Keratinocyte (primary cell): ENCODE measurements at regions not wholly inside any gene's neighbourhood (a gene's known extent, or its start where the extent isn't known, plus 50 kb on each side); places are given as distances from the start of the nearest gene placed in this dataset.

Experiments used
- DNase-seq: peaks from one replicate; pipeline ENCODE4 v3.0.0-alpha.2; 2011; ENCODE audit warnings: low read depth, missing footprints, low spot score
- FAIRE-seq: peaks from 2 replicates; lab custom pipeline; 2011; peaks lifted over from hg19 to GRCh38; lab: Jason Lieb, UNC
- H2AFZ ChIP-seq: 2 replicates; pipeline ENCODE4 v1.6.0; 2012; ENCODE audit warnings: low read length, control low read depth, inconsistent platforms; ENCODE audit not compliant: control insufficient read depth
- H3K27ac ChIP-seq: 2 replicates; pipeline ENCODE4 v1.5.1; 2011; ENCODE audit warnings: low read length; ENCODE audit not compliant: control insufficient read depth, insufficient read depth
- H3K27me3 ChIP-seq: 3 replicates; pipeline ENCODE4 v1.6.0; 2011; ENCODE audit warnings: low read length; ENCODE audit not compliant: control insufficient read depth, insufficient read depth; ENCODE audit errors: extremely low read depth
- H3K36me3 ChIP-seq, 2 experiments: 2 replicates in 1 of 2; 3 replicates in 1 of 2; pipeline ENCODE4 v1.5.1; 2011; ENCODE audit warnings: low read length in 2 of 2, mild to moderate bottlenecking in 1 of 2; ENCODE audit not compliant: control insufficient read depth in 2 of 2, insufficient read depth in 2 of 2; ENCODE audit errors: extremely low read depth in 1 of 2
- H3K4me1 ChIP-seq: 3 replicates; pipeline ENCODE4 v1.5.1; 2011; ENCODE audit warnings: low read length; ENCODE audit not compliant: control insufficient read depth, insufficient read depth; ENCODE audit errors: extremely low read depth
- H3K4me2 ChIP-seq: 3 replicates; pipeline ENCODE4 v1.6.0; 2011; ENCODE audit warnings: low read depth, low read length; ENCODE audit not compliant: control insufficient read depth, insufficient read depth; ENCODE audit errors: extremely low read depth
- H3K4me3 ChIP-seq, 3 experiments: fragments of 200-600 bp in 1 of 3; sonication (generic) in 1 of 3; 2 replicates in 2 of 3; 3 replicates in 1 of 3; pipeline ENCODE4 v1.5.1; 2011 to 2016; ENCODE audit warnings: low read length in 3 of 3, mild to moderate bottlenecking in 3 of 3, control low read depth in 2 of 3, inconsistent platforms in 1 of 3, low read depth in 1 of 3, mixed read lengths in 1 of 3, mixed run types in 1 of 3, moderate library complexity in 1 of 3; ENCODE audit not compliant: control insufficient read depth in 2 of 3, insufficient read depth in 2 of 3; ENCODE audit errors: extremely low read depth in 1 of 3
- H3K79me2 ChIP-seq: 2 replicates; pipeline ENCODE4 v1.6.0; 2012; ENCODE audit warnings: low read length; ENCODE audit not compliant: control insufficient read depth, insufficient read depth
- H3K9ac ChIP-seq: 3 replicates; pipeline ENCODE4 v1.6.0; 2011; ENCODE audit warnings: low read length; ENCODE audit not compliant: control insufficient read depth, insufficient read depth; ENCODE audit errors: extremely low read depth
- H3K9me1 ChIP-seq: 3 replicates; pipeline ENCODE4 v1.6.0; 2011; ENCODE audit warnings: low read length; ENCODE audit not compliant: control insufficient read depth, insufficient read depth; ENCODE audit errors: extremely low read depth
- H3K9me3 ChIP-seq: 2 replicates; pipeline ENCODE4 v1.5.1; 2012; ENCODE audit warnings: low read depth, low read length; ENCODE audit not compliant: control insufficient read depth
- H4K20me1 ChIP-seq: 3 replicates; pipeline ENCODE4 v1.6.0; 2011; ENCODE audit warnings: low read length; ENCODE audit not compliant: control insufficient read depth, insufficient read depth; ENCODE audit errors: extremely low read depth
- EZH2 ChIP-seq: IDR thresholded peaks from one replicate; pipeline ENCODE4 v1.6.1; 2012; ENCODE audit warnings: inconsistent platforms, mild to moderate bottlenecking, low read length, moderate library complexity
- dilution Hi-C: fragments of 300-500 bp; cut with MboI; formaldehyde crosslinking; loops from one replicate; pipeline ENCODE4 v1.7.0; 2020; ENCODE audit warnings: low sequenced_read_pairs; ENCODE audit not compliant: extremely low pct_ligation_motif_present
- TF ChIP-seq, protein P1 (sequence below), 3 experiments: IDR thresholded peaks in 1 of 3; conservative IDR thresholded peaks in 1 of 3; optimal IDR thresholded peaks in 1 of 3; 2 replicates in 2 of 3; 3 replicates in 1 of 3; pipeline versions ENCODE3 to v1.5.1; 2011; ENCODE audit warnings: low read length in 3 of 3, mild to moderate bottlenecking in 3 of 3, moderate library complexity in 2 of 3, control low read depth in 1 of 3, inconsistent platforms in 1 of 3; ENCODE audit not compliant: insufficient read depth in 2 of 3; ENCODE audit errors: extremely low read depth in 1 of 3

DNA sequence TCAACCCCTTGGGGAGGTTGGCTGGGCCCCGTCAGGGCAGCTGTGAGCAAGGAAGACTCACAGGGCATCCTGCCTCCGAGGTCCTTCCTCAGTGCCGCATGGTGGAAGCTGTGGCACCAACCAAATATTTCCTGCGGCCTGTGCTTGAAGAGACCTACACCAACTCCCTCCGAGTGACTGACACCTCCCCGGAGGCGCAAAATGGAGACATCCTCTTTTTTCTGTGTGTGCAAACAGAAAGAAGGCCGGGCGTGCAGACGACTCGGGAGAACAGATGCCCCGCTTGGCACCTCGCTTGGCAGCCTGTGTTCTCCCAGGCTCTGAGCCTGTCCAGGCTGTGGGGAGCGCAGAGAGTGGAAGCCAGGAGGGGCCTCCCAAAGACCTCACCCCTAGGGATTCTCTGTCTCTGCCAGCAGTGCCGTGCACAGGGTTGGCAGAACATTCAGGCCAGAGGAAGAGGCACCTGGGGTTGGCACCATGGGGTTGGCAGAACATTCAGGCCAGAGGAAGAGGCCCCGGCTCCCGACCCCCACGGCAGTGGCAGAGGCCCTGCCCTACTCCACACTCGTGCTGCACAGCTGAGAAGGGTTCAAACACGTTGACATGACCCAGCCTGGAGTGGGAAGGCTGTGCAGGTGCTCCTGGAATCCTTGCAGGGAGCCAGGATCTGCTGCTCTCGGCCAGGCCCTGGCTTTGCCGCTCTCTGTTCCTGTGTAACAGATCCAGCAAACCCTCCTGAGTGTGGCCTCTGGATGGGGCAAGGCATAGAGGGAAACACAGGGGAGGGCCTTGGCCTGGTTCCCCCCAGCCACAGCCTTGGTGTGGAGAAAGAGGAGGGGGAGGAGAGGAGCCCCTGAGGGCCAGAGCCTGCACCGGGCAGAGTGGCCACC lies 805.5 kb downstream of the BRD1 start:
- no peak for FAIRE-seq

GRCh38 chr22:49021131-49021925 lies 806.3 kb downstream of the BRD1 start:
- no peaks in the 10 kb centered on the region for H3K4me1 ChIP-seq
- H3K9me3 ChIP-seq = peaks cover 1% of the 10 kb centered on the region
- DNase-seq (no peak), FAIRE-seq (no peak)
- no peaks in the 10 kb centered on the region for H3K27me3 ChIP-seq
- no peaks in the 10 kb centered on the region for H3K9me1 ChIP-seq
- H4K20me1 ChIP-seq = no peaks in the 10 kb centered on the region
- no peaks in the 10 kb centered on the region for H3K36me3 ChIP-seq
- no peak overlapping the region for H3K4me3 ChIP-seq
- dilution Hi-C loops = no loop called here
- TF ChIP-seq, protein P1, sequence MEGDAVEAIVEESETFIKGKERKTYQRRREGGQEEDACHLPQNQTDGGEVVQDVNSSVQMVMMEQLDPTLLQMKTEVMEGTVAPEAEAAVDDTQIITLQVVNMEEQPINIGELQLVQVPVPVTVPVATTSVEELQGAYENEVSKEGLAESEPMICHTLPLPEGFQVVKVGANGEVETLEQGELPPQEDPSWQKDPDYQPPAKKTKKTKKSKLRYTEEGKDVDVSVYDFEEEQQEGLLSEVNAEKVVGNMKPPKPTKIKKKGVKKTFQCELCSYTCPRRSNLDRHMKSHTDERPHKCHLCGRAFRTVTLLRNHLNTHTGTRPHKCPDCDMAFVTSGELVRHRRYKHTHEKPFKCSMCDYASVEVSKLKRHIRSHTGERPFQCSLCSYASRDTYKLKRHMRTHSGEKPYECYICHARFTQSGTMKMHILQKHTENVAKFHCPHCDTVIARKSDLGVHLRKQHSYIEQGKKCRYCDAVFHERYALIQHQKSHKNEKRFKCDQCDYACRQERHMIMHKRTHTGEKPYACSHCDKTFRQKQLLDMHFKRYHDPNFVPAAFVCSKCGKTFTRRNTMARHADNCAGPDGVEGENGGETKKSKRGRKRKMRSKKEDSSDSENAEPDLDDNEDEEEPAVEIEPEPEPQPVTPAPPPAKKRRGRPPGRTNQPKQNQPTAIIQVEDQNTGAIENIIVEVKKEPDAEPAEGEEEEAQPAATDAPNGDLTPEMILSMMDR (optimal IDR thresholded peaks at IDR 0.05 in 1 of 3, IDR thresholded peaks at IDR 0.05 in 1 of 3, conservative IDR thresholded peaks at IDR 0.05 in 1 of 3; ENCODE audit: extremely low read depth in 1 of 3, insufficient read depth in 2 of 3, low read length in 3 of 3) = no peak
- TF ChIP-seq EZH2 = no peak
- no peak overlapping the region for H3K4me2 ChIP-seq
- no peak overlapping the region for H3K27ac ChIP-seq
- H2AFZ ChIP-seq = no peak overlapping the region
- H3K79me2 ChIP-seq = no peaks in the 10 kb centered on the region
- no peak overlapping the region for H3K9ac ChIP-seq

More for the DNA sequence above, 805.5 kb downstream of the BRD1 start:
- no peaks in the 10 kb centered on the region for H3K27me3 ChIP-seq
- H3K36me3 ChIP-seq = no peaks in the 10 kb centered on the region
- no peaks in the 10 kb centered on the region for H3K9me1 ChIP-seq
- peaks cover 1% of the 10 kb centered on the region for H3K9me3 ChIP-seq
- no peaks in the 10 kb centered on the region for H3K4me1 ChIP-seq
- no peak overlapping the region for H3K4me2 ChIP-seq
- no peaks in the 10 kb centered on the region for H3K79me2 ChIP-seq
- H4K20me1 ChIP-seq = no peaks in the 10 kb centered on the region
- dilution Hi-C loops = no loop called here
- H3K27ac ChIP-seq = no peak overlapping the region
- no peak for DNase-seq
- H2AFZ ChIP-seq = no peak overlapping the region
- no peak overlapping the region for H3K4me3 ChIP-seq
- no peak overlapping the region for H3K9ac ChIP-seq
- TF ChIP-seq, protein P1 (optimal IDR thresholded peaks at IDR 0.05 in 1 of 3, IDR thresholded peaks at IDR 0.05 in 1 of 3, conservative IDR thresholded peaks at IDR 0.05 in 1 of 3; ENCODE audit: extremely low read depth in 1 of 3, insufficient read depth in 2 of 3, low read length in 3 of 3) = no peak
- TF ChIP-seq EZH2 = no peak
